Activated CD4-positive, alpha-beta T cell treated with anti-CD3 and anti-CD28 coated beads, Interleukin-2, Interleukin-4, amounts not matched to agents 100 ng/mL and 50 ng/mL, durations not matched to agents 16 hours and 8 hours (primary cell): ENCODE measurements at regions not wholly inside any gene's neighbourhood (a gene's known extent, or its start where the extent isn't known, plus 50 kb on each side); places are given as distances from the start of the nearest gene placed in this dataset.

ENCODE experiments used
- DNase-seq: peaks from one replicate; pipeline ENCODE4 v3.0.0-alpha.2; 2020; ENCODE audit warnings: low spot score

DNA sequence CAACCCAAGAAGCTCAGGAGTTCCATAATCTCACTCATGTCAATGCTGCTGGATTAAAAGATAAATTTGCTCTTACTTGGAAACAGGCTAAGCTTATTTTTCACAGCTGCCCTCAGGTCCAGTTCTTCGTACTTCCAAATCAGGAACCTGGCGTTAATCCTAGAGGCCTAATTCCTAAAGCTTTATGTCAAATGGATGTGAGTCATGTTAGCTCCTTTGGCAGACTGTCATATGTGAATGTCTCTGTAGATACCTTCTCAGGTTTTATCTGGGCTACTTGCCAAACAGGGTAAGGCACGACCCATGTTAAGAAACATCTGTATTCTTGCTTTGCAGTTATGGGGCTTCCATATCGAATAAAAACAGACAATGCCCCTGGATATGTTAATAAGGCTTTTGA, 504.6 kb downstream of the ALG10 start:
- no peak for DNase-seq

GRCh38 chr12:34547276-34547675, 525.0 kb downstream of the ALG10 start:
- no peak for DNase-seq

DNA sequence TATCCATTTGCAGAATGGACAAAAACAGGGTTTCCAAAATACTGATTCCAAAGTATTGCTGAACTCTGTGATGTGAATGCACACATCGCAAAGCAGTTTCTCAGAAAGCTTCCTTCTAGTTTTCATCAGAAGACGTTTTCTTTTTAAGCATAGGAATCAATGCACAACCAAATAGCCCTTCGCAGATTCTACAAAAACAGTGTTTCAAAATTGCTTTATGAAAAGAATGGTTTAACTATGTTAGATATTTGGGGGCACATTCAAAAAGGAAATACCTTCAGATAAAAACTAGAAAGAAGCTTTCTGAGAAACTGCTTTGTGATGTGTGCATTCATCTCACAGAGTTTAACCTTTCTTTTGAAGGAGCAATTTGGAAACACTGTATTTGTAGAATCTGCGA, 569.7 kb downstream of the ALG10 start:
- no peak for DNase-seq

DNA sequence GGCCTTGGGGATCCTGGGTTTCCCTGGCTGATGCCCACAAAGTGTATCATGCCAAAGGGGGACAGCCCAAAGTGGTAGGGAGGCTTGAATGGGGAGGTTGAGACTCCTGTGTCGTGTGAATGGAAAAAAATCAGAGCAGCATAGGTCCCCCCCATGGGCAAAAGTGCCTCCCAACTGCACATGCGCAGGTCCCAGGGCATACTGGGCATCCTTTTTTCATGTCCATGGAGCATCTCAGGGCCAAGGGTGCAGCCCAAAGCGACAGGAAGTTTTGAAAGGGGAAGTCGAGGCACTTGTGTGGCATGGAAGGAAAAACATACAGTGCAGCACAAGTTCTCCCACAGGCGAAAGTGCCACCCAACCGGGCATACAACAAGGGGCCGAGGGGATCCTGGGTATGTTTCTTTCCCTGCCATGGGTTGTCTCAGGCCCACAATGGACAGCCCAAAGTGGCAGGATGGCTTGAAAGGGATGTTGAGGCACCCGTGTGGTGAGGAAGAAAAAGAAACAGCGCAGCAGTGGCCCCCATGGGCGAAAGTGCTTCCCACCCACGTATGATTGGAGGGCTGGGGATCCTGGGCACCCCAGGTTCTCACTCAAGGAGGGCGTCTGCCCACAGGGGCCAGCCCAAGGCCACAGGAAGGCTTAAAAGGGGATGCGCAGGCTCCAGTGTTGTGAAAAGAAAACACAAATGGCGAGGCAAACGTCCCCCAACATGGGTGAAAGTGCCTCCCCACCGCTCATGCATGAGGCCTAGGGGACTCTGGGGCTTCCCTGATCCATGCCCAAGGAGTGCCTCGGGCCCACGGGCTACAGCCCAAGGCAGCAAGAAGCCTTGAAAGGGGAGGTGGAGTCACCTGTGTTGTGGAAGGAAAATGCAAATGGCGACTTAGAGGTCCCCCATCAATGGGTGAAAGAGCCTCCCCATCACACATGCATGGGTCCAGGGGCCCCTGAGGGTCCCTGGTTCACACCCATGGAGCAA, 573.7 kb downstream of the ALG10 start:
- DNase-seq = no peak

DNA sequence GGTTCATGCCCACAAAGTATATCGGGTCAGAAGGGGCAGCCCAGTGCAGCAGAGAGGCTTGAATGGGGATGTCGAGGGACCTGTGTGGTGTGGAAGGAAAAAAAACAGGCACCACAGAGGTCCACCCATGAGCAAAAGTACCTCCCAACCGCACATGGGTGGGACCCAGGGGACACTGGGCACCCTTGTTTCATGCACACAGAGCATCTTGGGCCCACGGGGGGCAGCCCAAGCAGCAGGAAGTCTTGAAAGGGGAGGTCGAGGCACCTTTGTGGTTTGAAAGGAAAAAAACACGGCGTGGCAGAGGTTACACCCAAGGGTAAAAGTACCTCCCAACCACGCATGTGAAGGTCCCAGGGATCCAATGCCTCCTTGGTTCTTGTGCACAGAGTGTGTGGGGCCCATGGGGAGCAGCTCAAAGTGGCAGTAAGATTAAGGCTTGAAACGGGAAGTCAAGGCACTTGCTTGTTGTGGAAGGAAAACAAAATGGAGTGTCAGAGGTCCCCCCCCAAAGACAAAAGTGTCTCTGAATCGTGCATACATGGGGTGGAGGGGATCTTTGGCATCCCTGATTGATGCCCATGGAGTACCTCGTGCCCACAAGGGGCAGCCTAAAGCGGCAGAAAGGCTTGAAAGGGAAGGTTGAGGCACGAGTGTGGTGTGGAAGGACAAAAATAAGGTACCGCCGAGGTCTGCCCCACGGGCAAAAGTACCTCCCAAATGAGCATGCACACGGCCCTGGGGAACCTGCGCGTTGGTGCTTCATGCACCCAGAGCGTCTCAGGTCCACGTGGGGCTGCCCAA, 575.5 kb downstream of the ALG10 start:
- no peak for DNase-seq

- no peak for DNase-seq
These were observed 576.1 kb downstream of the ALG10 start for GRCh38 chr12:34598352-34598827.

- no peak for DNase-seq
These were observed 576.7 kb downstream of the ALG10 start for GRCh38 chr12:34598851-34599529.

DNA sequence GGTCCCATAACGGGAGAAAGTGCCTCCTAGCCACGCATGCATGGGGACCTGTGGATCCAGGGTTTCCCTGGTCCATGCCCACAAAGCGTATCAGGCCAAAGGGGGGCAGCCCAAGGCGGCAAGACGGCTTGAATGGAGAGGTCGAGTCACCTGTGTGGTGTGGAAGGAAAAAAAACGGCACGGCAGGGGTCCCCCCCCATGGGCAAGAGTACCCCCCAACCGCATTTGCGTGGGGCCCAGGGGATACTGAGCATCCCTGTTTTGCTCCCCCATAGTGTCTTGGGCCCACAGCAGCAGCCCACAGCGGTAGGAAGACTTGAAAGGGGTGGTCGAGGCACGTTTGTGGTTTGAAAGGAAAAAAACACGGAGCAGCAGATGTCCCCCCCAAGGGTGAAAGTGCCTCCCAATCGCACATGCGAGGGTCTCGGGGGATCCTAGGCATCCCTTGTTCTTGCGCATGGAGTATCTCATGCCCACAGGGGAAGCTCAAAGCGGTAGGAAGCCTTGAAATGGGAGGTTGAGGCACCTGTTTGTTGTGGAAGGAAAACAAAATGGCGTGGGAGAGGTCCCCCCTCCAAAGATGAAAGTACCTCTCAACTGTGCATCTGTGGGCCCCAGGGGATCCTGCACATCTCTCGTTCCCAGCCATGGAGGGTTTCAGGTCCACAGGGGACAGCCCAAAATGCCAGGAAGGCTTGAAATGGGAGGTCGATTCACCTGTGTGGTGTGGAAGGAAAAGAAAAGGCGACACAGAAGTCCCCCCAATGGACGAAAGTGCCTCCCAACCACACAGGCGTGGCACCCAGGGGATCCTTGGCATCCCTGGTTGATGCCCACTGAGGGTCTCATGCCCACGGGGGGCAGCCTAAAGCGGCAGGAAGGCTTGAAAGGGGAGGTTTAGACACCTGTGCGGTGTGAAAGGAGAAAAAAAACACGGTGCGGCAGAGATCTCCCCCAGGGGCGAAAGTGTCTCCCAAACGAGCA, 577.5 kb downstream of the ALG10 start:
- DNase-seq = no peak

DNA sequence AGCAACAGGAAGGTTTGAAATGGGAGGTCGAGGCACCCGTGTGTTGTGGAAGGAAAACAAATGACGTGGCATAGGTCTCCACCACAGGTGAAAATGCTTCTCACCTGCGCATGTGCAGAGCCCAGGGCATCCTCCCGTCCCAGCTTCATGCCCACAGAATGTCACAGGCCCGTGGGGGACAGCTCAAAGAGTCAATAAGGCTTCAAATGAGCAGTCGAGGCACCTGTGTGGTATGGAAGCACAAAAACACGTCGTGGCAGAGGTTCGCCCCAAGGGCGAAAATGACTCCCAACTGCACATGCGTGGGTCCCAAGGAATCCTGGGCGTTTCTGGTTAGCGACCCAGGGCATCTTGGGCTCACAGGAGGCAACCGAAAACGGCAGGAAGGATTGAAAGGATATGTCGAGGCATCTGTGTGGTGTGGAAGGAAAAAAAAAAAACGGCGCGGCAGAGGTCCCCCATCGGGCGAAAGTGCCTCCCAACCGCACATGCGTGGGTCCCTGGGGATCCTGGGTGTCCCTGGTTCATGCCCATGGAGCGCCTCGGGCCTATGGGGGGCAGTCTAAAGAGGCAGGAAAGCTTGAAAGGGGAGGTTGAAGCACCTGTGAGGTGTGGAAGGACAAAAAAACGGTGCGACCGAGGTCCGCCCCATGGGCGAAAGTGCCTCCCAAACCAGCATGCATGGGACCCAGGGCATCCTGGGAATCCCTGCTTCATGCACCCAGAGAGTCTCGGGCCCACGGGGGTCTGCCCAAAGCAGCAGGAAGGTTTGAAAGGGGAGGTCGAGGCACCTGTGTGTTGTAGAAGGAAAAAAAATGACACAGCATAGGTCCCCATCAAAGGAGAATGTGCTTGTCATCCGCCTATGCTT, 578.5 kb downstream of the ALG10 start:
- no peak for DNase-seq

DNA sequence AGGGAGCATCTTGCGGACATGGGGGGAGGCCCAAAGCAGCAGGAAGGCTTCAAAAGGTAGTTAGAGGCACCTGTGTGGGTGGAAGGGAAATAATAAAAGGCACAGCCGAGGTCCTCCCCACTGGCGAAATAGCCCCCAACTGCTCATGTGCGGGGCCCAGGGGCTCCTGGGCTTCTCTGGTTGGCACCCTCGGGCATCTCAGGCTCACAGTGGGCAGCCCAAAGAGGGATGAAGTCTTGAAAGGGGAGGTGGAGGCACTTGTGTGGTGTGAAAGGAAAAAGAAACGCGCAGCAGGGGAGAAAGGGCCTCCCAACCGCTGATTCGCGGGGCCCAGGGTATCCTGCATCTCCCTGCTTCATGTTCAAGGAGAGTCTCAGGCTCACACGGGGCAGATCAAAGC, 579.4 kb downstream of the ALG10 start:
- DNase-seq = no peak

DNA sequence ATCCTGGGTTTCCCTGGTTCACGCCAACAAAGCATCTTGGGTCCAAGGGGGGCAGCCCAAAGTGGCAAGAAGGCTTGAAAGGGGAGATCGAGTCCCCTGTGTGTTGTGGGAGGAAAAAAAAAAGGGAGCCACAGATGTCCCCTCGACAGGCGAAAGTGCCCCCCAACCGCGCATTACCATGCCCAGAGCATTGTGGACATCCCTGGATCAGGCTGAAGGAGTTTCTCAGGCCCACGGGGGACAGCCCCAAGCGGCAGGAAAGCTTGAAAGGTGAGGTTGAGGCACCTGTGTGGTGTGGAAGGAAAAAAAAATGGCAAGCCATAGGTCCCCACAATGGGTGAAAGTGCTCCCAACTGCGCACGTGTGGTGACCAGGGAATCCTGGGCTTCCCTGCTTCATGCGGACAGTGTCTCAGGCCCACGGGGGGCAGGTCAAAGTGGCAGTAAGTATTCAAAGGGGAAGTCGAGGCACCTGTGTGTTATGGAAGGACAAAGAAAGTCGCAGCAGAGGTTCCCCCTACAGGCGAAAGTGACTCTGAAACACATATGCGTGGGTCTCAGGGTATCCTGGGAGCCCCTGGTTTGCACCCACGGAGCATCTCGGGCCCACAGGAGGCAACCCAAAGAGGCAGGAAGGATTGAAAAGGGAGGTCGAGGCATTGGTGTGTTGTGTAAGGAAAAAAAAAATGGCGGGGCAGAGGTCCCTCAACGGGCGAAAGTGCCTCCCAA, 580.1 kb downstream of the ALG10 start:
- DNase-seq = no peak

DNA sequence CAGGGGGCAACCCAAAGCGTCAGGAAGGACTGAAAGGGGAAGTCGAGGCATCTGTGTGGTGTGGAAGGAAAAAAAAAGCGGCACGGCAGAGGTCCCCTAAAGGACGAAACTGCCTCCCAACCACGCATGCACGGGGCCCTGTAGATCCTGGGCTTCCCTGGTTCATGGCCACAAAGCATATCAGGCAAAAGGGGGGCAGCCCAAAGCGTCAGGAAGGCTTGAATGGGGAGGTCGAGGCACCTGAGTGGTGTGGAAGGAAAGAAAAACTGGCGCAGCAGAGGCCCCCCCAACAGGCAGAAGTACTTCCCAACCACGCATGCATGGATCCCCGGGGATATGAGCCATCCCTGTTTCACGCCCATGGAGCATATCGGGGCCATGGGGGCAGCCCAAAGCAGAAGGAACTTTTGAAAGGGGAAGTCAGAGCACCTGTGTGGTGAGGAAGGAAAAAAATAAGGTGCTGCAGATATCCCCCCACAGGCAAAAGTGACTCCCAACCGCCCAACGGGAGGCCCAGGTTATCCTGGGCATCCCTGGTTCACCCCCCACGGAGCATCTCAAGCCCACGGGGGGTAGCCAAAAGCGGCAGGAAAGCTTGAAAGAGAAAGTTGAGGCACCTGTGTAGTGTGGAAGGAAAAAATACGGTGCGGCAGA, 581.2 kb downstream of the ALG10 start:
- DNase-seq = no peak

DNA sequence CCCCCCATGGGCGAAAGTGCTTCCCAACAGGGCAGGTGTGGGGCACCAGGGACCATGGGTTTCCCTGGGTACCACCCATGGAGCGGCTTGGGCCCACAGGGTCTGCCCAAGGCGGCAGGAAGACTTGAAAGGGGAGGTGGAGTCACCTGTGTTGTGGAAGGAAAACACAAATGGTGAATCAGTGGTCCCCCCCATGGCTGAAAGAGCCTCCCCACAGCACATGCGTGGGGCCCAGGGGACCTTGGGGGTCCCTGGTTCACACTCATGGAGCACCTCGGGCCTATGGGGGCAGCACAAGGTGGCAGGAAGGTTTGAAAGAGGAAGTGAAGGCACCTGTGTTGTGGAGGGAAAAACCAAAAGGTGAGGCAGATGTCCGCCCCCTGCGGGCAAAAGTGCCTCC, 581.9 kb downstream of the ALG10 start:
- DNase-seq = no peak

DNA sequence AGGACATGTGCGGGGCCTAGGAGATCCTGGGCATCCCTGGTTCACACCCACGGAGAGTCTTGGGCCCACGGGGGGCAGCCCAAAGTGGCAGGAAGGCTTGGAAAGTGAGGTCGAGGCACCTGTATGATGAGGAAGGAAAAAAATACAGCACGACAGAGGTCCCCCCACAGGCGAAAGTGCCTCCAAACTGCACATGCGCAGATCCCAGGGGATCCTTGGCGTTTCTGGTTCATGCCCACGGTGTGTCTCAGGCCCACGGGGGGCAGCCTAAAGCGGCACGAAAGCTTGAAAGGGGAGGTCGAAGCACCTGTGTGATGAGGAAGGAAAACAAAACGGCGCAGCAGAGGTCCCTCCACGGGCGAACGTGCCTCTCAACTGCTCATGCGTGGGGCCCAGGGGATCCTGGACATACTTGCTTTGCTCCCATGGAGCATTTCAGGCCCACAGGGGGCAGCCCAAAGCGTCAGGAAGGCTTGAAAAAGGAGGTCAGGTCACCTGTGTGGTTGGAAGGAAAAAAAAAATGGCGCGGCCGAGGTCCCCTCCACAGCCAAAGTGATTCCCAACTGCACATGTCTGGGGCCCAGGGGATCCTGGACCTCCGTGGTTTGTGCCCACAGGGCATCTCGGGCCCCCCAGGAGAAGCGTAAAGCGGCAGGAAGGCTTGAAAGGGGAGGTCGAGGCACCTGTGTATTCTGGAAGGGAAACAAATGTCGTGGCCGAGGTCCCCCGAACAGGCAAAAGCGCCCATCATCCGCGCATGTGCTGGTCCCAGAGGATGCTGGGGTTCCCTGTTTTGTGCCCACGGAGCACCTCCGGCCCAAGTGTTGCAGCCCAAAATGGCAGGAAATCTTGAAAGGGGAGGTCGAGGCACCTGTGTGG, 582.6 kb downstream of the ALG10 start:
- DNase-seq = no peak

GRCh38 chr12:34605510-34605887, 583.2 kb downstream of the ALG10 start:
- no peak for DNase-seq

DNA sequence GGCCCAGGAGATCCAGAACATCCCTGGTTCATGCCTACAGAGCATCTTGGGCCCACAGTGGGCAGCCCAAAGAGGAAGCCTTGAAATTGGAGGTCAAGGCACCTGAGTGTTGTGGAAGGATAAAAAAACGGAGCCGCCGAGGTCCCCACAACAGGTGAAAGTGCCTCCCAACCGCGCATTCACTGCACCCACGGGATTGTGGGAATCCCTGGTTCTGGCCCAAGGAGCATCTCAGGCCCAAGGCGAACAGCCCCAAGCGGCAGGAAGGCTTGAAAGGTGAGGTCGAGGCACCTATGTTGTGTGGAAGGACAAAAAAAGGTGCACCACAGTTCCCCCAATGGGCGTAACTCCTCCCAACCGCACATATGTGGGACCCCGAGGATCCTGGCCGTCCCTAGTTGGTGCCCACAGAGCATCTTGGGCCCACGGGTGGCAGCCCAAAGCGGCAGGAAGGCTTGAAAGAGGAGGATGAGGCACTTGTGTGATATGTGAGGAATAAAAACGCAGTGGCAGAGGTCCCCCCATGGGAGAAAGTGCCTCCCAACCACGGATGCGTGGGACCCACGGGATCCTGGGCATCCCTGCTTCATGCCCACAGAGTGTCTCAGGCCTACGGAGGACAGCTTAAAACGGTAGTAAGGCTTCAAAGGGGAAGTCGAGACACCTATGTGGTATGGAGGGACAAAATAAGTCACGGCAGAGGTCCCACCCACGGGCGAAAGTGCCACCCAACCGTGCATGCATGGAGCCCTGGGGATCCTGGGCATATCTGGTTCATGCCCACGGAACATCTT, 583.9 kb downstream of the ALG10 start:
- DNase-seq = no peak
